ENCODE measurements at regions not wholly inside any gene's neighbourhood (a gene's known extent, or its start where the extent isn't known, plus 50 kb on each side); places are given as distances from the start of the nearest gene placed in this dataset.
"Not testable (repeated sequence)": the region's sequence is repeated elsewhere in the genome, so short reads cannot be mapped to it uniquely, and the experiment has no call there.

- Histone ChIP-seq H3K4me3 (ENCODE audit: low read depth, low read length, poor library complexity, severe bottlenecking) (no peak overlapping the region), H3K9me2 (ENCODE audit: insufficient read depth, low read length) (no peaks in the 10 kb centered on the region), H3K27ac (ENCODE audit: low read depth, low read length, poor library complexity, severe bottlenecking) (no peak overlapping the region), H3K79me2 (ENCODE audit: insufficient read depth, low read depth, low read length) (no peaks in the 10 kb centered on the region), H3K36me3 (ENCODE audit: insufficient read depth, low read length) (no peaks in the 10 kb centered on the region), H2AFZ (ENCODE audit: low read length) (no peak overlapping the region), H3K9me3 (ENCODE audit: low read length) (no peaks in the 10 kb centered on the region), H4K20me1 (ENCODE audit: insufficient read depth, low read length) (no peaks in the 10 kb centered on the region), H3K4me2 (ENCODE audit: low read length) (no peak overlapping the region), H3K4me1 (ENCODE audit: insufficient read depth, low read length, poor library complexity, severe bottlenecking) (peaks cover 18% of the 10 kb centered on the region)
- TF ChIP-seq, protein P1, sequence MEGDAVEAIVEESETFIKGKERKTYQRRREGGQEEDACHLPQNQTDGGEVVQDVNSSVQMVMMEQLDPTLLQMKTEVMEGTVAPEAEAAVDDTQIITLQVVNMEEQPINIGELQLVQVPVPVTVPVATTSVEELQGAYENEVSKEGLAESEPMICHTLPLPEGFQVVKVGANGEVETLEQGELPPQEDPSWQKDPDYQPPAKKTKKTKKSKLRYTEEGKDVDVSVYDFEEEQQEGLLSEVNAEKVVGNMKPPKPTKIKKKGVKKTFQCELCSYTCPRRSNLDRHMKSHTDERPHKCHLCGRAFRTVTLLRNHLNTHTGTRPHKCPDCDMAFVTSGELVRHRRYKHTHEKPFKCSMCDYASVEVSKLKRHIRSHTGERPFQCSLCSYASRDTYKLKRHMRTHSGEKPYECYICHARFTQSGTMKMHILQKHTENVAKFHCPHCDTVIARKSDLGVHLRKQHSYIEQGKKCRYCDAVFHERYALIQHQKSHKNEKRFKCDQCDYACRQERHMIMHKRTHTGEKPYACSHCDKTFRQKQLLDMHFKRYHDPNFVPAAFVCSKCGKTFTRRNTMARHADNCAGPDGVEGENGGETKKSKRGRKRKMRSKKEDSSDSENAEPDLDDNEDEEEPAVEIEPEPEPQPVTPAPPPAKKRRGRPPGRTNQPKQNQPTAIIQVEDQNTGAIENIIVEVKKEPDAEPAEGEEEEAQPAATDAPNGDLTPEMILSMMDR (conservative IDR thresholded peaks at IDR 0.05; ENCODE audit: low read length) = no peak
- no peak for TF ChIP-seq EZH2phosphoT487 (IDR thresholded peaks at IDR 0.05; ENCODE audit: borderline replicate concordance, low read depth, low read length)
- DNase-seq (ENCODE audit: low spot score) = no peak
- CTCF ChIA-PET (ENCODE audit: unreplicated experiment) = no interaction called here
- intact Hi-C loops (cut with micrococcal nuclease; ENCODE audit: unreplicated experiment) = no loop called here
- no TSS peak for BruUV-seq (replicated peaks)
- POLR2A ChIA-PET = interaction anchor here (0.5 to 0.8 kb wide), 3 partner anchors 231 to 619 kb away, joined by 3 read pairs; no protein-coding TSS in a partner anchor
These were observed 205.4 kb downstream of the SPRY1 start for GRCh38 chr4:123602007-123602406.

DNA sequence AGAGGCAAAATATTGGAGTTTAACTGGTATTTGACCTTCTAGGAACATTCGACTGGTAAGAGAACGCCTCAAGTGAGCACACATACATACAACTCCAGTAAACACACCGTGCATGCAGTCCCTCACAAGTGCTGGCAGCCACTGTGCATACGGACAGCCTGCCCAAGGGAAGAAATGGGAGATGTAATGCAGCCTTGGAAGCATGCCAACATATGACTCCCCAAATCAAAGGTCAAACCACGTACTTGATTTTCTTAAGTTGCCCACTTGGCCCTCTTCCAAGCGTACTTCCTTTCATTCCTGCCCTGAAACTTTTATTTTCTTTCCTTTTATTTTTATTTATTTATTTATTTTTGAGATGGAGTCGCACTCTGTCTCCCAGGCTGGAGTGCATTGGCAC is 206.6 kb downstream of the SPRY1 start:
- H2AFZ ChIP-seq (ENCODE audit: low read length) = no peak overlapping the region
- TF ChIP-seq, protein P1 (conservative IDR thresholded peaks at IDR 0.05; ENCODE audit: low read length) = no peak
- TF ChIP-seq EZH2phosphoT487 (IDR thresholded peaks at IDR 0.05; ENCODE audit: borderline replicate concordance, low read depth, low read length) = no peak
- no peak overlapping the region for H3K4me2 ChIP-seq (ENCODE audit: low read length)
- H3K9me3 ChIP-seq (ENCODE audit: low read length) = no peaks in the 10 kb centered on the region
- H3K4me3 ChIP-seq (ENCODE audit: low read depth, low read length, poor library complexity, severe bottlenecking) = no peak overlapping the region
- no TSS peak for BruUV-seq (replicated peaks)
- H4K20me1 ChIP-seq (ENCODE audit: insufficient read depth, low read length) = no peaks in the 10 kb centered on the region
- H3K79me2 ChIP-seq (ENCODE audit: insufficient read depth, low read depth, low read length) = no peaks in the 10 kb centered on the region
- H3K36me3 ChIP-seq (ENCODE audit: insufficient read depth, low read length) = no peaks in the 10 kb centered on the region
- intact Hi-C loops (cut with micrococcal nuclease; ENCODE audit: unreplicated experiment) = no loop called here
- ChIA-PET CTCF (ENCODE audit: unreplicated experiment) (no interaction called here), POLR2A (no interaction called here)
- H3K27ac ChIP-seq (ENCODE audit: low read depth, low read length, poor library complexity, severe bottlenecking) = no peak overlapping the region
- DNase-seq (ENCODE audit: low spot score) = no peak
- no peaks in the 10 kb centered on the region for H3K9me2 ChIP-seq (ENCODE audit: insufficient read depth, low read length)
- peaks cover 18% of the 10 kb centered on the region for H3K4me1 ChIP-seq (ENCODE audit: insufficient read depth, low read length, poor library complexity, severe bottlenecking)

GRCh38 chr4:123605797-123606196 is 209.2 kb downstream of the SPRY1 start:
- not testable (repeated sequence) for BruUV-seq (replicated peaks)

More at GRCh38 chr4:123605797-123606196, 209.2 kb downstream of the SPRY1 start:
- CTCF ChIA-PET (ENCODE audit: unreplicated experiment); intact Hi-C loops (cut with micrococcal nuclease; ENCODE audit: unreplicated experiment); H4K20me1 ChIP-seq (ENCODE audit: insufficient read depth, low read length); H2AFZ ChIP-seq (ENCODE audit: low read length); DNase-seq (ENCODE audit: low spot score); H3K27ac ChIP-seq (ENCODE audit: low read depth, low read length, poor library complexity, severe bottlenecking); H3K9me3 ChIP-seq (ENCODE audit: low read length); H3K9me2 ChIP-seq (ENCODE audit: insufficient read depth, low read length); H3K4me3 ChIP-seq (ENCODE audit: low read depth, low read length, poor library complexity, severe bottlenecking); H3K4me1 ChIP-seq (ENCODE audit: insufficient read depth, low read length, poor library complexity, severe bottlenecking); H3K79me2 ChIP-seq (ENCODE audit: insufficient read depth, low read depth, low read length); H3K36me3 ChIP-seq (ENCODE audit: insufficient read depth, low read length); H3K4me2 ChIP-seq (ENCODE audit: low read length): not testable (repeated sequence)
- POLR2A ChIA-PET = interaction anchor here (0.6 kb wide), 2 partner anchors 11 to 1002 kb away, joined by 3 read pairs; no protein-coding TSS in a partner anchor

Measured in OCI-LY7 (cell line).